ENCODE measurements at regions not wholly inside any gene's neighbourhood (a gene's known extent, or its start where the extent isn't known, plus 50 kb on each side); places are given as distances from the start of the nearest gene placed in this dataset.

GRCh38 chr9:20286969-20287368 is 335.3 kb downstream of the MLLT3 start:
- TF ChIP-seq, protein P1, sequence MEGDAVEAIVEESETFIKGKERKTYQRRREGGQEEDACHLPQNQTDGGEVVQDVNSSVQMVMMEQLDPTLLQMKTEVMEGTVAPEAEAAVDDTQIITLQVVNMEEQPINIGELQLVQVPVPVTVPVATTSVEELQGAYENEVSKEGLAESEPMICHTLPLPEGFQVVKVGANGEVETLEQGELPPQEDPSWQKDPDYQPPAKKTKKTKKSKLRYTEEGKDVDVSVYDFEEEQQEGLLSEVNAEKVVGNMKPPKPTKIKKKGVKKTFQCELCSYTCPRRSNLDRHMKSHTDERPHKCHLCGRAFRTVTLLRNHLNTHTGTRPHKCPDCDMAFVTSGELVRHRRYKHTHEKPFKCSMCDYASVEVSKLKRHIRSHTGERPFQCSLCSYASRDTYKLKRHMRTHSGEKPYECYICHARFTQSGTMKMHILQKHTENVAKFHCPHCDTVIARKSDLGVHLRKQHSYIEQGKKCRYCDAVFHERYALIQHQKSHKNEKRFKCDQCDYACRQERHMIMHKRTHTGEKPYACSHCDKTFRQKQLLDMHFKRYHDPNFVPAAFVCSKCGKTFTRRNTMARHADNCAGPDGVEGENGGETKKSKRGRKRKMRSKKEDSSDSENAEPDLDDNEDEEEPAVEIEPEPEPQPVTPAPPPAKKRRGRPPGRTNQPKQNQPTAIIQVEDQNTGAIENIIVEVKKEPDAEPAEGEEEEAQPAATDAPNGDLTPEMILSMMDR (IDR thresholded peaks at IDR 0.05), result no peak
- TF ChIP-seq EZH2 (IDR thresholded peaks at IDR 0.05), result no peak

Data from neural progenitor cell (in vitro differentiated cells).